ENCODE measurements at regions not wholly inside any gene's neighbourhood (a gene's known extent, or its start where the extent isn't known, plus 50 kb on each side); places are given as distances from the start of the nearest gene placed in this dataset.

DNA sequence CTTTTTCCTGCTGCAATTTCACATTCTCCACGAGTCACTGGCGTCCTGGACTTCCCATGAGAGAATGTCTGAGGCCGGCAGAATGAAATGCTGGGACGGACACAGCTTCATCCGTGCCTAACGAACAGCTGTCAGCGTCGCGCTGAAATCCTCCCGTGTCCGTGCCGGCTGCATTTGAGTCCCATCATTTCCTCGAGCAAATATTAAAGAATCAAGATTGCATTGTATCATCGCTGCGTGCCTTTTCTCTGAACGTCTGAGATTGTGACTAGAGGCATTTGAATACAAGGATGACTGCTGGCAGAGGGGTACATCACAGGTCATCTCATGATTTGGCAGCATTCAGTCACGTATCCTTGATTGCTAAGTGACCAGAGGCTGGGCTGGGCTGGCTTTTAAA is 279.9 kb downstream of the ASMT start:
- no peak for DNase-seq (ENCODE audit: low spot score)
- Mint-ChIP-seq H3K4me1 (peaks cover 6% of the 10 kb centered on the region; the same call in 1 of the 2 replicates), H3K9me3 (peaks cover 10% of the 10 kb centered on the region), H3K27me3 (ENCODE audit: low read depth) (no peaks in the 10 kb centered on the region; the same call in 1 of the 2 replicates), H3K36me3 (0 out of 2 replicates have a peak, but pooled peaks cover 2% of the 10 kb centered on the region), H3K4me3 (no peak overlapping the region), H3K27ac (no peak overlapping the region)
- POLR2A ChIA-PET = no interaction called here
- no peak for TF ChIP-seq SP1 (CRISPR knock-in tag; conservative IDR thresholded peaks at IDR 0.05)
- TF ChIP-seq MYBL2 (CRISPR knock-in tag; IDR thresholded peaks at IDR 0.05) = no peak
- TF ChIP-seq, protein P1, sequence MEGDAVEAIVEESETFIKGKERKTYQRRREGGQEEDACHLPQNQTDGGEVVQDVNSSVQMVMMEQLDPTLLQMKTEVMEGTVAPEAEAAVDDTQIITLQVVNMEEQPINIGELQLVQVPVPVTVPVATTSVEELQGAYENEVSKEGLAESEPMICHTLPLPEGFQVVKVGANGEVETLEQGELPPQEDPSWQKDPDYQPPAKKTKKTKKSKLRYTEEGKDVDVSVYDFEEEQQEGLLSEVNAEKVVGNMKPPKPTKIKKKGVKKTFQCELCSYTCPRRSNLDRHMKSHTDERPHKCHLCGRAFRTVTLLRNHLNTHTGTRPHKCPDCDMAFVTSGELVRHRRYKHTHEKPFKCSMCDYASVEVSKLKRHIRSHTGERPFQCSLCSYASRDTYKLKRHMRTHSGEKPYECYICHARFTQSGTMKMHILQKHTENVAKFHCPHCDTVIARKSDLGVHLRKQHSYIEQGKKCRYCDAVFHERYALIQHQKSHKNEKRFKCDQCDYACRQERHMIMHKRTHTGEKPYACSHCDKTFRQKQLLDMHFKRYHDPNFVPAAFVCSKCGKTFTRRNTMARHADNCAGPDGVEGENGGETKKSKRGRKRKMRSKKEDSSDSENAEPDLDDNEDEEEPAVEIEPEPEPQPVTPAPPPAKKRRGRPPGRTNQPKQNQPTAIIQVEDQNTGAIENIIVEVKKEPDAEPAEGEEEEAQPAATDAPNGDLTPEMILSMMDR (IDR thresholded peaks at IDR 0.05) = no peak
- TF ChIP-seq, protein P2, sequence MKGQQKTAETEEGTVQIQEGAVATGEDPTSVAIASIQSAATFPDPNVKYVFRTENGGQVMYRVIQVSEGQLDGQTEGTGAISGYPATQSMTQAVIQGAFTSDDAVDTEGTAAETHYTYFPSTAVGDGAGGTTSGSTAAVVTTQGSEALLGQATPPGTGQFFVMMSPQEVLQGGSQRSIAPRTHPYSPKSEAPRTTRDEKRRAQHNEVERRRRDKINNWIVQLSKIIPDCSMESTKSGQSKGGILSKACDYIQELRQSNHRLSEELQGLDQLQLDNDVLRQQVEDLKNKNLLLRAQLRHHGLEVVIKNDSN (CRISPR knock-in tag; IDR thresholded peaks at IDR 0.05) = no peak
- TF ChIP-seq ZBTB21 (CRISPR knock-in tag; IDR thresholded peaks at IDR 0.05; ENCODE audit: borderline replicate concordance) = no peak
- TF ChIP-seq NFE2L1 (CRISPR knock-in tag; IDR thresholded peaks at IDR 0.05) = no peak
- no peak for TF ChIP-seq NR1H2 (CRISPR knock-in tag; IDR thresholded peaks at IDR 0.05)
- no peak for TF ChIP-seq ATF1 (CRISPR knock-in tag; IDR thresholded peaks at IDR 0.05)
- TF ChIP-seq RORB (CRISPR knock-in tag; IDR thresholded peaks at IDR 0.05) = no peak
- TF ChIP-seq FOXJ3 (CRISPR knock-in tag; IDR thresholded peaks at IDR 0.05; ENCODE audit: borderline replicate concordance) = no peak
- no peak for TF ChIP-seq EMX1 (CRISPR knock-in tag; IDR thresholded peaks at IDR 0.05)
- no peak for ATAC-seq
- CTCF ChIA-PET = no interaction called here

DNA sequence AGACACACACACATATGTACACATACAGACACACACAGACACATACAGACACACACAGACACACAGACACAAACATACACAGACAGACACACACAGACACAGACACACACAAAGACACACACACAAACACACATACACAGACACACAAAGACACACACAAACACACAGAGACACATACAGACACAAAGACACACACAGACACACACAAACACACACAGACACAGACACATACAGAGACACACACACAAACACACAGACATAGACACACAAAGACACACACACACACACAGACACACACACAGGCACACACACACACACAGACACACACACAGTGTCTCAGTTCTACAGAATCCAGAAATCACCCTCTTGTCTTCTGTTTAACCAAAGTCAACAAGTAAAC is 280.7 kb downstream of the ASMT start:
- DNase-seq (ENCODE audit: low spot score) (no peak), ATAC-seq (no peak)
- peaks cover 15% of the 10 kb centered on the region for H3K9me3 Mint-ChIP-seq
- ChIA-PET POLR2A (no interaction called here), CTCF (no interaction called here)
- TF ChIP-seq, protein P3, sequence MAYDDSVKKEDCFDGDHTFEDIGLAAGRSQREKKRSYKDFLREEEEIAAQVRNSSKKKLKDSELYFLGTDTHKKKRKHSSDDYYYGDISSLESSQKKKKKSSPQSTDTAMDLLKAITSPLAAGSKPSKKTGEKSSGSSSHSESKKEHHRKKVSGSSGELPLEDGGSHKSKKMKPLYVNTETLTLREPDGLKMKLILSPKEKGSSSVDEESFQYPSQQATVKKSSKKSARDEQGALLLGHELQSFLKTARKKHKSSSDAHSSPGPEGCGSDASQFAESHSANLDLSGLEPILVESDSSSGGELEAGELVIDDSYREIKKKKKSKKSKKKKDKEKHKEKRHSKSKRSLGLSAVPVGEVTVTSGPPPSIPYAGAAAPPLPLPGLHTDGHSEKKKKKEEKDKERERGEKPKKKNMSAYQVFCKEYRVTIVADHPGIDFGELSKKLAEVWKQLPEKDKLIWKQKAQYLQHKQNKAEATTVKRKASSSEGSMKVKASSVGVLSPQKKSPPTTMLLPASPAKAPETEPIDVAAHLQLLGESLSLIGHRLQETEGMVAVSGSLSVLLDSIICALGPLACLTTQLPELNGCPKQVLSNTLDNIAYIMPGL (CRISPR knock-in tag; IDR thresholded peaks at IDR 0.05) = no peak
- no peak for TF ChIP-seq OVOL2 (CRISPR knock-in tag; IDR thresholded peaks at IDR 0.05; ENCODE audit: borderline replicate concordance)
- TF ChIP-seq, protein P4, sequence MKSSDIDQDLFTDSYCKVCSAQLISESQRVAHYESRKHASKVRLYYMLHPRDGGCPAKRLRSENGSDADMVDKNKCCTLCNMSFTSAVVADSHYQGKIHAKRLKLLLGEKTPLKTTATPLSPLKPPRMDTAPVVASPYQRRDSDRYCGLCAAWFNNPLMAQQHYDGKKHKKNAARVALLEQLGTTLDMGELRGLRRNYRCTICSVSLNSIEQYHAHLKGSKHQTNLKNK (CRISPR knock-in tag; IDR thresholded peaks at IDR 0.05) = no peak
- H3K27me3 Mint-ChIP-seq (ENCODE audit: low read depth) = peaks cover 4% of the 10 kb centered on the region
- H3K27ac Mint-ChIP-seq = no peak overlapping the region
- 0 out of 2 replicates have a peak, but pooled peaks cover 5% of the 10 kb centered on the region for H3K36me3 Mint-ChIP-seq
- no peak overlapping the region for H3K4me3 Mint-ChIP-seq
- peaks cover 4% of the 10 kb centered on the region; the same call in 1 of the 2 replicates for H3K4me1 Mint-ChIP-seq

DNA sequence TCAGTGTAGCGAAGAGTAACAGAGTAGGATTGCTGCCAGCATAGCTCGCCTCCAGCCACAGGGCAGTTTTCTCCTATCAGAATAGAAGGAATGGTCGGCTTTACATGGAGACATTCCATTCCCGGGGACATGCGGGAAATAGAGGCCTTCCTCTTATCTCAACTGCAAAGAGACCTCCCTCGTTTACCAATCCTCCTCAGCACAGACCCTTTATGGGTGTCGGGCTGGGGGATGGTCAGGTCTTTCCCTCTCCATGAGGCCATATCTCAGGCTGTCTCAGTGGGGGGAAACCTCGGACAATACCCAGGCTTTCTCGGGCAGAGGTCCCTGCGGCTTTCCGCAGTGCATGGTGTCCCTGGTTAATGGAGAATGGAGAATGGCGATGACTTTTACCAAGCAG is 285.0 kb downstream of the ASMT start:
- peaks cover 8% of the 10 kb centered on the region; the same call in 1 of the 2 replicates for H3K4me1 Mint-ChIP-seq
- peaks cover 6% of the 10 kb centered on the region; the same call in 1 of the 2 replicates for H3K9me3 Mint-ChIP-seq
- peaks cover 4% of the 10 kb centered on the region for H3K27me3 Mint-ChIP-seq (ENCODE audit: low read depth)
- POLR2A ChIA-PET = no interaction called here
- ATAC-seq = no peak
- H3K27ac Mint-ChIP-seq = peak overlapping the region; percentile 9; the same call in 1 of the 2 replicates
- H3K4me3 Mint-ChIP-seq = no peak overlapping the region
- 0 out of 2 replicates have a peak, but pooled peaks cover 3% of the 10 kb centered on the region for H3K36me3 Mint-ChIP-seq
- no peak for DNase-seq (ENCODE audit: low spot score)
- TF ChIP-seq, protein P5, sequence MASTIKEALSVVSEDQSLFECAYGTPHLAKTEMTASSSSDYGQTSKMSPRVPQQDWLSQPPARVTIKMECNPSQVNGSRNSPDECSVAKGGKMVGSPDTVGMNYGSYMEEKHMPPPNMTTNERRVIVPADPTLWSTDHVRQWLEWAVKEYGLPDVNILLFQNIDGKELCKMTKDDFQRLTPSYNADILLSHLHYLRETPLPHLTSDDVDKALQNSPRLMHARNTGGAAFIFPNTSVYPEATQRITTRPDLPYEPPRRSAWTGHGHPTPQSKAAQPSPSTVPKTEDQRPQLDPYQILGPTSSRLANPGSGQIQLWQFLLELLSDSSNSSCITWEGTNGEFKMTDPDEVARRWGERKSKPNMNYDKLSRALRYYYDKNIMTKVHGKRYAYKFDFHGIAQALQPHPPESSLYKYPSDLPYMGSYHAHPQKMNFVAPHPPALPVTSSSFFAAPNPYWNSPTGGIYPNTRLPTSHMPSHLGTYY (CRISPR knock-in tag; IDR thresholded peaks at IDR 0.05) = no peak
- CTCF ChIA-PET = no interaction called here
